PC-9 (cell line): ENCODE measurements at regions not wholly inside any gene's neighbourhood (a gene's known extent, or its start where the extent isn't known, plus 50 kb on each side); places are given as distances from the start of the nearest gene placed in this dataset.

Experiments
- CTCF ChIP-seq: fragments of 200-600 bp; sonication (generic); conservative IDR thresholded peaks from 2 replicates; pipeline ENCODE4 v1.6.1; 2017; ENCODE audit warnings: mixed run types, antibody characterized with exemption, mild to moderate bottlenecking, moderate library complexity
- EZH2 ChIP-seq: fragments of 200-600 bp; sonication (generic); IDR thresholded peaks from 2 replicates; pipeline ENCODE4 v1.8.0; 2017; ENCODE audit warnings: antibody characterized with exemption, low read depth

- no peak for TF ChIP-seq CTCF
- no peak for TF ChIP-seq EZH2
Observed at GRCh38 chr2:239750045-239750835, 274.9 kb downstream of the NDUFA10 start.
